ENCODE measurements at regions not wholly inside any gene's neighbourhood (a gene's known extent, or its start where the extent isn't known, plus 50 kb on each side); places are given as distances from the start of the nearest gene placed in this dataset.

- no peak overlapping the region for H3K4me3 ChIP-seq (ENCODE audit: low read depth, low read length)
- DNase-seq (ENCODE audit: low read depth), result no peak
- no peak for TF ChIP-seq CTCF (IDR thresholded peaks at IDR 0.05; ENCODE audit: low read depth, low read length, missing control alignments)
Observed at GRCh38 chr1:222233444-222234158, 314.3 kb downstream of the HHIPL2 start.

GRCh38 chr1:222232842-222233241 is 315.1 kb downstream of the HHIPL2 start:
- no peak overlapping the region for H3K4me3 ChIP-seq (ENCODE audit: low read depth, low read length)
- DNase-seq (ENCODE audit: low read depth), result no peak
- no peak for TF ChIP-seq CTCF (IDR thresholded peaks at IDR 0.05; ENCODE audit: low read depth, low read length, missing control alignments)

- no peak for TF ChIP-seq CTCF (IDR thresholded peaks at IDR 0.05; ENCODE audit: low read depth, low read length, missing control alignments)
- no peak for DNase-seq (ENCODE audit: low read depth)
- no peak overlapping the region for H3K4me3 ChIP-seq (ENCODE audit: low read depth, low read length)
Observed at GRCh38 chr1:222229672-222230312, 318.1 kb downstream of the HHIPL2 start.

GRCh38 chr1:222225316-222225691 is 322.6 kb downstream of the HHIPL2 start:
- no peak overlapping the region for H3K4me3 ChIP-seq (ENCODE audit: low read depth, low read length)
- no peak for TF ChIP-seq CTCF (IDR thresholded peaks at IDR 0.05; ENCODE audit: low read depth, low read length, missing control alignments)
- DNase-seq (ENCODE audit: low read depth), result no peak

- no peak for DNase-seq (ENCODE audit: low read depth)
- TF ChIP-seq CTCF (IDR thresholded peaks at IDR 0.05; ENCODE audit: low read depth, low read length, missing control alignments), result no peak
- H3K4me3 ChIP-seq (ENCODE audit: low read depth, low read length), result no peak overlapping the region
Observed at GRCh38 chr1:222224636-222225315, 323.1 kb downstream of the HHIPL2 start.

GRCh38 chr1:222224156-222224555 is 323.7 kb downstream of the HHIPL2 start:
- no peak for TF ChIP-seq CTCF (IDR thresholded peaks at IDR 0.05; ENCODE audit: low read depth, low read length, missing control alignments)
- no peak overlapping the region for H3K4me3 ChIP-seq (ENCODE audit: low read depth, low read length)
- no peak for DNase-seq (ENCODE audit: low read depth)

All from GM12864 (cell line).